Upper lobe of left lung (tissue), 6 donors: ENCODE measurements at regions not wholly inside any gene's neighbourhood (a gene's known extent, or its start where the extent isn't known, plus 50 kb on each side); places are given as distances from the start of the nearest gene placed in this dataset.
"Not testable (repeated sequence)": the region's sequence is repeated elsewhere in the genome, so short reads cannot be mapped to it uniquely, and the experiment has no call there.

Source experiments
- ATAC-seq, 2 donors: fragments of 200-7000 bp; cut with Tn5 transposase; one replicate each; pipeline ENCODE4 v1.9.1; 2022; ENCODE audit warnings: mild to moderate bottlenecking in 2 of 2, moderate library complexity in 2 of 2; ENCODE audit not compliant: low FRiP score in 2 of 2
- DNase-seq, 2 donors: peaks; one replicate each; pipeline ENCODE4 v3.0.0-alpha.2; 2019 to 2020
- H3K27ac ChIP-seq, 4 donors: fragments of 200-600 bp; sonication (generic); one replicate each; pipeline ENCODE4 v1.5.1; 2016 to 2019
- H3K27me3 ChIP-seq, 4 donors: fragments of 200-600 bp; sonication (generic); one replicate each; pipeline ENCODE4 v1.5.1; 2017 to 2019
- H3K36me3 ChIP-seq, 4 donors: fragments of 200-600 bp; sonication (generic); one replicate each; pipeline ENCODE4 v1.5.1; 2016 to 2019
- H3K4me1 ChIP-seq, 4 donors: fragments of 200-600 bp; sonication (generic); one replicate each; pipeline ENCODE4 v1.5.1; 2018 to 2019
- H3K4me3 ChIP-seq, 4 donors: fragments of 200-600 bp; sonication (generic); one replicate each; pipeline ENCODE4 v1.5.1; 2017 to 2019; ENCODE audit warnings: mild to moderate bottlenecking in 2 of 4, moderate library complexity in 1 of 4
- H3K9me3 ChIP-seq, 4 donors: fragments of 200-600 bp; sonication (generic); one replicate each; pipeline ENCODE4 v1.5.1; 2018 to 2019
- CTCF ChIP-seq, 6 experiments: fragments of 450-650 bp in 4 of 6; fragments of 200-600 bp in 2 of 6; sonication (generic) in 2 of 6; IDR thresholded peaks; one replicate each; pipeline ENCODE4 v1.5.1; 2016 to 2019; ENCODE audit warnings: antibody characterized with exemption in 6 of 6
- EP300 ChIP-seq, 4 donors: sonication (generic); formaldehyde crosslinking; IDR thresholded peaks; one replicate each; pipeline ENCODE4 v1.5.1; 2017; ENCODE audit warnings: antibody characterized with exemption in 4 of 4, control low read depth in 2 of 4
- POLR2A ChIP-seq, 4 donors: fragments of 450-650 bp; IDR thresholded peaks; one replicate each; pipeline ENCODE4 v1.5.1; 2016 to 2017; ENCODE audit warnings: antibody characterized with exemption in 4 of 4, mild to moderate bottlenecking in 2 of 4
- POLR2AphosphoS5 ChIP-seq, 2 donors: sonication (generic); formaldehyde crosslinking; IDR thresholded peaks; one replicate each; pipeline ENCODE4 v1.5.1; 2017; ENCODE audit warnings: antibody characterized with exemption in 2 of 2
- WGBS, 2 donors: methylation state at CpG; one replicate each; pipeline ENCODE4 v1.1.5; 2017 to 2018; 5-methylcytosine and 5-hydroxymethylcytosine counted together
- donor health status: DM: no; HTN: no; CAD: no; lungs with moderate emphysema.
- donor health status: DM: no; HTN: yes; CAD: no; lungs with severe emphysema.

- H3K9me3 ChIP-seq, result no peaks in the 10 kb centered on the region
- ATAC-seq (no peak), DNase-seq (no peak)
- H3K4me1 ChIP-seq, result no peaks in the 10 kb centered on the region
- H3K27me3 ChIP-seq, result no peaks in the 10 kb centered on the region
- H3K36me3 ChIP-seq, result no peaks in the 10 kb centered on the region
- no peak for TF ChIP-seq CTCF (IDR thresholded peaks at IDR 0.05)
- TF ChIP-seq POLR2AphosphoS5 (IDR thresholded peaks at IDR 0.05), result no peak
- TF ChIP-seq POLR2A (IDR thresholded peaks at IDR 0.05), result no peak
- no peak for TF ChIP-seq EP300 (IDR thresholded peaks at IDR 0.05)
- 87 to 91% methylated on average over 6 of the region's 6 CpGs for WGBS, 2 donors
- no peak overlapping the region for H3K4me3 ChIP-seq
- H3K27ac ChIP-seq, result no peak overlapping the region
Observed at GRCh38 chr10:57897611-57898010, 370.1 kb downstream of the IPMK start.

- H3K36me3 ChIP-seq, result no peaks in the 10 kb centered on the region
- no peak overlapping the region for H3K27ac ChIP-seq
- ATAC-seq (no peak), DNase-seq (no peak)
- no peaks in the 10 kb centered on the region for H3K4me1 ChIP-seq
- H3K4me3 ChIP-seq, result no peak overlapping the region
- no peak for TF ChIP-seq POLR2A (IDR thresholded peaks at IDR 0.05)
- no peak for TF ChIP-seq EP300 (IDR thresholded peaks at IDR 0.05)
- TF ChIP-seq POLR2AphosphoS5 (IDR thresholded peaks at IDR 0.05), result no peak
- no peak for TF ChIP-seq CTCF (IDR thresholded peaks at IDR 0.05)
- no peaks in the 10 kb centered on the region for H3K27me3 ChIP-seq
- H3K9me3 ChIP-seq, result no peaks in the 10 kb centered on the region
Observed at GRCh38 chr10:57894361-57894760, 373.3 kb downstream of the IPMK start.

GRCh38 chr10:57891201-57892006 is 376.3 kb downstream of the IPMK start:
- 83 to 84% methylated on average over 7 of the region's 7 CpGs for WGBS, 2 donors
- Histone ChIP-seq H3K27ac (no peak overlapping the region), H3K9me3 (no peaks in the 10 kb centered on the region), H3K27me3 (no peaks in the 10 kb centered on the region), H3K36me3 (no peaks in the 10 kb centered on the region), H3K4me3 (no peak overlapping the region), H3K4me1 (no peaks in the 10 kb centered on the region)
- ATAC-seq (no peak), DNase-seq (no peak)
- TF ChIP-seq POLR2AphosphoS5 (IDR thresholded peaks at IDR 0.05), result no peak
- TF ChIP-seq CTCF (IDR thresholded peaks at IDR 0.05), result no peak
- no peak for TF ChIP-seq POLR2A (IDR thresholded peaks at IDR 0.05)
- TF ChIP-seq EP300 (IDR thresholded peaks at IDR 0.05), result no peak

- no peak overlapping the region for H3K4me3 ChIP-seq
- ATAC-seq (no peak), DNase-seq (no peak)
- TF ChIP-seq EP300 (IDR thresholded peaks at IDR 0.05) (no peak), POLR2AphosphoS5 (IDR thresholded peaks at IDR 0.05) (no peak)
- no peaks in the 10 kb centered on the region for H3K9me3 ChIP-seq
- H3K4me1 ChIP-seq, result no peaks in the 10 kb centered on the region
- H3K27me3 ChIP-seq, result no peaks in the 10 kb centered on the region
- no peak overlapping the region for H3K27ac ChIP-seq
- 87 to 90% methylated on average over 5 of the region's 5 CpGs for WGBS, 2 donors
- H3K36me3 ChIP-seq, result no peaks in the 10 kb centered on the region
Observed at GRCh38 chr10:57890691-57891090, 377.0 kb downstream of the IPMK start.

- not testable (repeated sequence) for H3K4me1 ChIP-seq, H3K9me3 ChIP-seq, H3K27ac ChIP-seq, DNase-seq, H3K4me3 ChIP-seq, ATAC-seq, H3K36me3 ChIP-seq, H3K27me3 ChIP-seq
- 71 to 79% methylated on average over 5 of the region's 5 CpGs for WGBS, 2 donors
Observed at GRCh38 chr10:57885618-57885968, 382.1 kb downstream of the IPMK start.

- TF ChIP-seq POLR2A (IDR thresholded peaks at IDR 0.05), result no peak
- TF ChIP-seq POLR2AphosphoS5 (IDR thresholded peaks at IDR 0.05), result no peak
- no peak for TF ChIP-seq EP300 (IDR thresholded peaks at IDR 0.05)
- TF ChIP-seq CTCF (IDR thresholded peaks at IDR 0.05), result no peak
- Histone ChIP-seq H3K27ac (no peak overlapping the region), H3K4me3 (no peak overlapping the region), H3K27me3 (no peaks in the 10 kb centered on the region), H3K4me1 (no peaks in the 10 kb centered on the region), H3K9me3 (no peaks in the 10 kb centered on the region), H3K36me3 (no peaks in the 10 kb centered on the region)
- DNase-seq (no peak), ATAC-seq (no peak)
- WGBS, 2 donors, result 52 to 56% methylated on average over 2 of the region's 2 CpGs
Observed at GRCh38 chr10:57884965-57885617, 382.6 kb downstream of the IPMK start.
